GM19035 (cell line): ENCODE measurements at regions not wholly inside any gene's neighbourhood (a gene's known extent, or its start where the extent isn't known, plus 50 kb on each side); places are given as distances from the start of the nearest gene placed in this dataset.
"Not testable (repeated sequence)": the region's sequence is repeated elsewhere in the genome, so short reads cannot be mapped to it uniquely, and the experiment has no call there.

Experiments
- ATAC-seq: cut with Tn5 transposase; IDR thresholded peaks from one replicate; pipeline ENCODE4 v1.9.1; 2021; ENCODE audit not compliant: unreplicated experiment

DNA sequence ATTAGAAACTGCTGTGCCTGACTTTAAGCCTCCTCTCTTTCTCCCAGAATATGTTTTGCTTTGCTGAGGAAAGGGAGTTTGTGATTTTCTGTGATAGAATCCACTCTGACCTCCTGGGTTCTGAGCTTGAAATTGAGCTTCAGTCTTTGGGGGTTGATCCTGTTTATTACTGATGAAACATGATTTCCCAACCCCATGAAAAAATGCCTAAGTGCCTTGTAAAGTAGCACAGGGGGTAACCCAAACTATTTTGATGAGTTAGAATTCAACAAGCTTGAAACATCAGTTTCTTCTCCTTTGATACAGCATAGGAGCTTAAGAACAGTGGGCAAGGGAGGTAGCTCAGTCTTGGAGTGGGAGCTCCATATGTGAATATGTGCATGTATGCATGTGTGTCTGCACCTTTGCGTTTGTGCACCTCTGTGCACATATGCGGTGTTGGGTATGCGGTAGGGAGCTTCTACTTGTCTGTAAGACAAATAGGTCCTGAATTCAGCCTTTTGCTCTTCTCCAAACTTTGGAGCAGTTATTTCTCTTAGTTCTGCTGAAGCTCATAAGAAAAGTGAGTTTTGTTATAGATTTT lies 364.6 kb downstream of the OSR1 start:
- no peak for ATAC-seq

DNA sequence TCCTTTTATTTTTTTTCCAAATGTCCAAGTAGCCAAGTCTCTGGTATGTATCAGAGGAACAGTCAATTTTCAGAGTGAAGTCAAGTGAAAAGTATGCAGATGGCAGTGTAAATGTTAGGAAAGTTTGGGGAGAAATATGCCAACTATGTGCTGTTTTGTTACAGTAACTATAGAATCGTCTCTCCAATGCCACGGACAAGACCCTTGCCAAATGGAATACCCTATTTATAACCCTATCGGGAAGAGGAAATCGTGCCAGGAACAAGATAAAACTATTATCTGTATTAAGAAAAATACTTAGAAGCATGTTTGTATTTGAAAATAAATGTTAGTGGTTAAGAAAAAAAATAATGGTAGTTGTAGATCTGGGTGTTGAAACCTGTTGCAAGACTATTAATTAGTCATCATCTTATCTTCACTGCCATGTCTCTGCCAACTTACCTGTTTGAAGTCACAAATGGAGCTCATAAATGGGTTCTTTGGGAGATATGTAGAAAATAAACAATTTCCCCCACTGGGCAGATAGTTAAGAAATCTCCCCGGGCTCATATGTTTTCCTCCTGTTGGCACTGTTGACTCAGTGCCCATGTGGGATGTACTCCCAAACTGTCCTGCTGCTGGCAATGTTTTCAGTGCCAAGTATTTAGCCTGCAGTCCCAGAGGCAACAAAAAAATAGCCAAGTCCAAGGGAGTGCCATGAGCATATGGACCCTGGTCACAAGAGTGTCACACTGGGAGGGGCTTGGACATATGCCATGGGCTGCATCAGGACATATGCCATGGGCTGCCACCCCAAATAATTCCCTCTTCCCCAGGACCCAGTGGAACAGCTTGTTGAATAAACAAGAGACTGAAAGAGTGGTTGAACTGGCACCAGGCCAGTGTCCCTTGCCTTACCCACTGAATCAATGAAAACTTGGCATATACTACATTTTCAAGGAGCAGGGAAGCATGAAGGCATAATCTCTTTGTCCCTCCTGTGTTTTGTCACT lies 366.9 kb downstream of the OSR1 start:
- ATAC-seq: no peak

DNA sequence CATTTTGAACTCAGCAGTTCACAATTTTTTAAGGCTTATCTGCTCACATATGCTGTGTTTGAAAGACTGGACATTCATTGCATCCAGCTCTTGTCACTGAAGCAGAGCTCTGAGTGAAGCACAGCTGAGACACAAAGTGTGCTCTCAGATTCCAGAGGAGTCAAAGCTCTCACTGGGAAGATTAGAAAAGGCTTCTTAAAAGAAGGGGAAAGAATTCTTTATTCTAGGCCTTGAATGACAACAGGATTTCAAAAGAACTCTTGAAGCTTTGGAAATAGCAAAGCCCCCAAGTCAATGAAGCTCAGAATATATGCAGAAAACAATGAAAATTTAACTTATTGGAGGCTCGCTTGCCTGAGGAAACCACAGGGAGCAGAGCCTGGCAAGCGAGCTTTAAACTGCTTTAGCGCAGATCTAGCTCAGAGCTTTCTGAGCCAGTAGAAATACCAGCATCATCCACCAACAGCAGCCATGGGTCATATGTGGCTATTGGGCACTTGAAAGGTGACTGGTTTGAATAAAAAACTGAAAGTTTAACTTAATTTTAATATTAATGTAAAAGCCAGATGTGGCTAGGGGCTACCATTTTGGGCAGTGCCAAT lies 369.7 kb downstream of the OSR1 start:
- no peak for ATAC-seq

DNA sequence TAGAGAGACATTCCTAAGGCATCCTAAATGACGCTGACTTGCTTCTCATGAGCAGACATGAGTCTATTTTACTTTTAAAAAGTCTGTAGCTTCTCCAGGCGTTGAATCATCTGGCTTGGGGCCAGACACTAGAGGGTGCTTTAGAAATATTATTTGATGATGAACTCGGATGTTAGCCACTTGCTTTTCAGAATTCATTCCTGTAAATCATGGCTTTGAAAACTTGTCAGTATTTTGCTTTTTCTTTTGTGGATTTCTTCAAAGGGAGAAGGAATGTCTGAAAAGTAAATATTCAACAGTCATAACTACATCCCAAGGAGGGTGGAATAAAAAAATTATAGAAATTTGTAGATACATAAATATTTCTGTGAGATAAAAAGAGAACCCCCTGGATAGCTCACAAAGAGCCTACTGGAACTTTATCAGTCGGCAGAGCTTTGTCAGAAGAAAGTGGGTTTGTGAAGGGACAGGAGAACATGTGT lies 370.8 kb downstream of the OSR1 start:
- ATAC-seq: no peak

DNA sequence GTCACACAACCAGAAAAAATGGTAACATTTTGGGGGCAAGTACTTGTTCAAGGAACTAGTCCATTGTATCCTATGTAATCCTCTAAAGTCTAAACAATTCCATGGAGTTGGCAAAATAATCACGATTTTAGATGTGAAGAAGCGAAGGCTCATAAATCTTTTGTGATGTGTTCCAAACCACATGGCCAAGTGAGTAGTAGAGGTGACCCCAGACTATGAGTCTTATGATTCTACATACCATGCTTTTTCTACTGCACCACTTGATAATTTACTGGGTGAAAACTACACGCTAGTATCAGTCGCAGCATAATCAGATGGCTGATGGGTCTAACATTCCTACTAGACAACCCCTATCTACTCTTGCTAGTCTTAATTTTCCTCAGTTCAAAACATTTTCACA lies 371.4 kb downstream of the OSR1 start:
- ATAC-seq: no peak

DNA sequence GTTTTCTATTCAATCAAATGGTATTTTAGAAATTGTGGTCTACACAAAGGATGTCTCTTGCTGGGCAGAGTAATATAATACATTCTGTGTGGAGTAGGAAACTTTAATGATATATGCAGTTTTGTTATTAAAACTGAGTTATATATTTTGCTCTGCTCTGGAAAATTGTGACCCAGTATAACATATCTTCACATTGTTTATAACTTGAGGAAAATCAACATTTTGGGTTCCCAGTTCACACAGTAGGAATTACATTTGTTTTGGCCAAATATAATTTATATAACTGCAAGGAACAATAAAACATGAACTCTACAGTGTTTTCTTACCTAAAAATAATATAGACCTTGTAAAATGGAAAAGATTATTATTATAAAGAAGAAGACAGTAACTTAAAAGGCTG lies 372.4 kb downstream of the OSR1 start:
- no peak for ATAC-seq

DNA sequence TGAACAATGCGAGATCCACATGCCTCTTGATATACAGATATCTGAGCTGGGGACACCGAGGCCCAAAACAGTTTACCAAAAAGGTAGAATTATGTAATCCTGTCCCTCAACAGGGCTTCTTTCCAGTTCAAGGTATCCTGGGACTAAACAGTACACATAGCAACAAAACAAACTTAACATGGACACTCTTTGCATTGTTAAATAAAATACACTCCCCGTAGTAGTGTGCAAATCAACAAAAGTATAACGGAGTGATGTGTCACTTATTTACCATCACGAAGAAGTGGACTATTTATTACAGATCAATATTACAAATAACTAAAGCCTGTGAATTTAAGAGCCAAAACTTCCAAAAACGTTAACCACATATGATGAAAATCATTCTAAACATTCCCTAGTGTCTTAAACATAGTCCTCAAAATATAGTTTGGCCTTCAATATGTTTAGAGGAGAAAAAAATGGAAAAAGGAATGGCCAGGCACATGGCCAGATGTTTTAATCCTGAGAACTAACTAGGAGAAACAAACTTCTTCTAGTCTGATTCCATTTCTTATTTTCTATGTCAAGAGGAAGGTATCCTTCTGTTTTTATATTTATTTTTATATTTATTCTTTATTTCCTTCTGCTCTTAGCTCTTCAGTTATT lies 377.5 kb downstream of the OSR1 start:
- ATAC-seq: no peak

DNA sequence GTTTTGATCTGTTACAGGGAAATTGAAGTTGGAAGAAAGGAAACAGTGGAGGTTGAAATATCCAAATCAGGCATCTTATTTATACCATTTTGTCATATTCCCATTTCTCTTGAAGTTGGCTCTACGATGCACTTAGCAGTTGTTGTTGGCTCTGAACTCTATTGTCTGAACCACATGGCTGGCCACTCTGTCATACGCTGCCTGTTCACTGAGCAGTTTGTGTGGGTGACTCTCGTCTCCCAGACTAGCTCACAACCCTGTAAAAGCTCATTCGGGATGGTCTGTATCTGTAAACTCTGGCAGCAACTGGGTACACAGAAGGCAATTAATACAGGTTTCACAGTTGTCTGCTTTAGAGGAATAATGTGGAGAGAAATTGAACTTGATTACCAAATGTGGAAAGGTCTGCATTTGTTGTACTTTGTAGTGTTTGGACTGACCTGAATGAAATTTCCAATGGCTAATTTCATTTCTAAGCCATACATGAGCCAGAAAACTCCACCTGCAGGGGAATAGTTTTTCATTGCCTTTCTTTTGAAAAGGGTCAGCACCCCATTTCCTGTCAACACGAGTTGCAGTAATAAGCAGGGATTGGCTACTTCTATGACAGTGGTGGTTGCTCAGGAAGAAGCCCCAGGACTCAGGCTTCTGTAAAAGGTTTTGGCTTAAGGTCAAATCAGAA lies 378.2 kb downstream of the OSR1 start:
- ATAC-seq: no peak

GRCh38 chr2:18977409-18977808 lies 381.0 kb downstream of the OSR1 start:
- ATAC-seq: no peak

- ATAC-seq: peak; percentile 83
These were observed 382.1 kb downstream of the OSR1 start for GRCh38 chr2:18976168-18976961.

DNA sequence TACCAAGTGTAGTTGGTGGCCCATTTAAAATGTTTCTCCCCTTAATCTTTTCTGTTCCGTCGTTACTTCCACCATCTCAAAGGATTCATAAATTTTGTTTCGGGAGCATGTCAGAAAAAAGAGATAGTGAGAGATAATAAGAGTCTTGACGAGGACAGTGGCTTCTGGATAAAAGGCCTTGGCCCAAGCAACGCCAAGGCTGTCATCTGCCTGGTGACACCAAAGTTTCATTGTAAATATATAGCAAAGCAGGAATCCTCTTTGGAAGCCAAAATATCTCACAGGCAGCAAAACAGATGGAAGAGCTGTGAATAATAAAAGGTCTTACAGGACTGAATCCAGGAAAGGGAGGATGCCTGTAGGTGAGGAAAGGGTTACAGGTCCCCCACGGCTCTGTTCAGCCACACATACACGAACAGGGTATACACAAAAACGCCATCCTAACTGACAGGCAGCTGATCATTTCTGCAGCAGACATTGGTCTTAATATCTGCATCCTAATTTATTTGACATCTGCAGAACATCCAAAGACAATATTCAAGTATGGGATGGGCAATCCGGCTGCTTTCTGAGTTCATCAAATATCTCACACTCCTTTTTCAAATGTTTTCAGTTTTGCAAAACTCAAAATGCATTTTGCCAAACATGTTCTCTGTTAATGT lies 382.8 kb downstream of the OSR1 start:
- ATAC-seq: no peak

DNA sequence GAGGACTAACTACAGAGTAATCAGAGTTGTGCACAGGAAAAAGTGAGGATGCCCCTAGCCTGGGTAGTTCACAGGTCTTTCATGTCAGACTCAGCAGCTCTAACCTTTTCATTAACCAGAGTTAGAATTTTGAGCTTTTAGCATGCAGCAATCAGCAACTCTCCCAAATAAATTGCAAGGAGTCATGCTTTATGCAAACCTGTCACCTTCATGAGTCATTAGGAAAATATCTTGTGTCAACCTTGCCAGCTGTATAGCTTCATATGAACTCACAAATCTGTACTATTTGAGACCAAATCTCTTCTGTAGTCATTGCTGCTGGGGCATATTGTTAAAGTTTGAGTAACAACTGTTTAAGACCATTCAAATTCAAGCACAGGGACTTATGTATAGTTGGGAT lies 382.3 kb upstream of the NT5C1B start:
- no peak for ATAC-seq

DNA sequence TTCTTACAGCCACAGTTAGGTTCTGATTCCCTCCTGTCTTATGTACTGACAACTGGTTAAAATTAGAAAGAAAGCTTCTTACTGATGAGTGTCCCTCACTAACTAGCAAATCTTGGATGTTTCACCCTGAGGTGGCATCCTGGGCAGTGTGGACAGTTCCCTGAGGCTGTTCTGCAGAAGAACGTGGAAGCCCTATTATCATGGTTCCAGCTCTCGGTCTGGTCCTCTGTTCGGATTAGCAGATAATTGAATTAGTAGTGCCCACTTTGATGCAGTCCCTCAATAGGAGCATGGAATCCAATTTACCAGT lies 381.7 kb upstream of the NT5C1B start:
- no peak for ATAC-seq

DNA sequence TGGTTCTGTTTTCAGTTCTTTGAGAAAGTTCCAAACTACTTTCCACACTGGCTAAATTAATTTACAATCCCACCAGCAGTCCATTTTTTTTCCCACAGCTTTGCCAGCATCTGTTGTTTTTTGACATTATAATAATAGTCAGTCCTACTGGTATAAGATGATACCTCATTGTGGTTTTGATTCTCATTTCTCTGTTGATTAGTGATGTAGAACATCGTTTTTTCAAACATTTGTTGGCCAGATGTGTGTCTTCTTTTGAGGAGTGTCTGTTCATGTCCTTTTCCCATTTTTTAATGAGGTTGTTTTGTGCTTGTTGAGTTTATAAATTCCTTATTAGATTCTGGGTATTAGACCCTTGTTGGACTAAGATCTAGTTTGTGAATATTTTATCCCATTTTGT lies 376.8 kb upstream of the NT5C1B start:
- ATAC-seq: no peak

DNA sequence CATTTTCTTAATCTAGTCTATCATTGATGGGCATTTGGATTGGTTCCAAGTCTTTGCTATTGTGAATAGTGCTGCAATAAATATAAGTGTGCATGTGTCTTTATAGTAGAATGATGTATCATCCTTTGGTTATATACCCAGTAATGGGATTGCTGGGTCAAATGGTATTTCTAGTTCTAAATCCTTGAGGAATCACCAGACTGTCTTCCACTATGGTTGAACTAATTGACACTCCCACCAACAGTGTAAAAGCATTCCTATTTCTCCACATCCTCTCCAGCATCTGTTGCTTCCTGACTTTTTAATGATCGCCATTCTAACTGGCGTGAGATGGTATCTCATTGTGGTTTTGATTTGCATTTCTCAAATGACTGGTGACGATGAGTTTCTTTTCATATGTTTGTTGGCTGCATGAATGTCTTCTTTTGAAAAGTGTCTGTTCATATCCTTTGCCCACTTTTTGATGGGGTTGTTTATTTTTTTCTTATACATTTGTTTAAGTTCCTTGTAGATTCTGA lies 374.4 kb upstream of the NT5C1B start:
- not testable (repeated sequence) for ATAC-seq

- ATAC-seq: no peak
These were observed 372.6 kb upstream of the NT5C1B start for GRCh38 chr2:18961991-18962421.

DNA sequence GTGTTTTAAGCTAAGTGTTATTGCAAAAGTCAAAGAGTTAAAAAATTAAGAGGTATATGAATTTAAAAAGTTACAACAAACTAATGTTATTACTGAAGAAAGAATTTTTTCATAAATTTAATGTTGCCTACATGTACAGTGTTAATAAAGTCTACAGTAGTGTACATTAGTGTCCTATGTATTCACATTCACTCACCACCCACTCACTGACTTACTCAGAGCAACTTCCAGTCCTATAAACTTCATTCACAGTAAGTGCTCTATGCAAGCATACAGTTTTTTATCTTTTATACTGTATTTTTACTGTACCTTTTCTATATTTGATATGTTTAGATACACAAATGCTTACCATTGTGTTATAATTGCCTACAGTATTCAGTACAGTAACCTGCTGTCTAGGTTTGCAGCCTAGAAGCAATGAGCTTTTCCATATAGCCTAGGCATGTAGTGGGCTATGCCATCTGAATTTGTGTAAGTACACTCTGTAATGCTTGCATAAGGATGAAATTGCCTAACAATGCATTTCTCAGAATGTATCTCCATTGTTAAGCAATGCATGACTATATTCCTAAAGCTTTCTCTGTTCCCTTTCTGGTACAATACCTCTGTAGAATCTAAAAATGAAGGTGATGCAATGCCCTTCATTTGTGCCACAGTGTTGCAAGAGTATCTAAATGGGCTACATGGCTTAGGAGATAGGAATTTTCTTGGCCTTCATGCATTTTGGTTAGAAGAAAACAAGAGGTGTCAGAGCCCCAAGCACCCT lies 370.8 kb upstream of the NT5C1B start:
- no peak for ATAC-seq

DNA sequence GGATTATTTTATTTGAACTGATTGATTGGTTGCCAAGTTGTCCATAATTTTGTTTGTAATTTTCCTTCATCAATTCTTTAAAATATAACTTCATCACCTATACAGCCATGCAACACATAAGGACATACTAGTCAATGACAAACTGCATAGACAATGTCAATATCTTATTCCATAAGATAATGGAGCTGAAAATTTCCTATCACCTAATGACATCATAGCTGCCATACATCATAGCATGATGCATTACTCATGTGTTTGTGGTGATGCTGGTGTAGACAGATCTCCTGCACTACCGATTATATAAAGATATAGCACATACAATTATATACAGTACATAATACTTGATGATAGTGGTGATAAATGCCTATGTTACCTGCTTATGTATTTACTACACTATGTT lies 369.8 kb upstream of the NT5C1B start:
- ATAC-seq: no peak

DNA sequence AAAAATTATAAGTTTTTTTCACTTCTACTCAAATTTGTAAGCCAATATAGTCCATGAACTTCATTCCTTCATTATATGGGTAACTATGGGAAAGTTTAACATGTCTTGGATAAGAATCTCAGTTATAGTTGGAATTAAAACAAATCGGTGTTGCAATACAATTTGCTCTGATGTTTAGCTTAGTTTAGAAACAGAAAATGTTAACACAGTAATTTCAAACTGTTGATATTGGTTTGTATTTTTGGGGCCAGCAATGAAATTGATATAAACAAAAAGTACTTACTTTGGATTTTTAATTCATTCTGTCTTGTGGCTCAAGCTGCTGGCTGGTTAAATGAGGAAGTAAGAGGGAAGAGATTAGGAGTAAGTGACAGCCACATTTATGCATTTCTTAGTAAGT lies 368.5 kb upstream of the NT5C1B start:
- ATAC-seq: no peak
